IMR-90 (cell line): ENCODE measurements at regions not wholly inside any gene's neighbourhood (a gene's known extent, or its start where the extent isn't known, plus 50 kb on each side); places are given as distances from the start of the nearest gene placed in this dataset.

Experiments
- BHLHE40 ChIP-seq: fragments of 150-350 bp; IDR thresholded peaks from 2 replicates; pipeline ENCODE4 v1.6.1; 2016; ENCODE audit warnings: mild to moderate bottlenecking, low read depth, low read length
- CEBPB ChIP-seq: IDR thresholded peaks from 2 replicates; pipeline ENCODE4 v1.6.1; 2012; ENCODE audit warnings: low read depth, low read length, improper control_type of control experiment
- MAFK ChIP-seq: IDR thresholded peaks from 2 replicates; pipeline ENCODE4 v1.6.1; 2012; ENCODE audit warnings: low read depth, low read length, improper control_type of control experiment
- MAZ ChIP-seq: IDR thresholded peaks from 2 replicates; pipeline ENCODE4 v1.6.1; 2012; ENCODE audit warnings: low read depth, mild to moderate bottlenecking, low read length, improper control_type of control experiment, moderate library complexity, borderline replicate concordance
- POLR2A ChIP-seq: IDR thresholded peaks from 2 replicates; pipeline ENCODE4 v1.6.1; 2012; ENCODE audit warnings: mild to moderate bottlenecking, low read depth, low read length
- RAD21 ChIP-seq: IDR thresholded peaks from 2 replicates; pipeline ENCODE4 v1.6.1; 2012; ENCODE audit warnings: low read length, improper control_type of control experiment
- RCOR1 ChIP-seq: IDR thresholded peaks from 2 replicates; pipeline ENCODE4 v1.6.1; 2012; ENCODE audit warnings: mild to moderate bottlenecking, low read length, improper control_type of control experiment; ENCODE audit not compliant: insufficient replicate concordance
- RFX5 ChIP-seq: IDR thresholded peaks from 2 replicates; pipeline ENCODE4 v1.8.0; 2012; ENCODE audit warnings: low read depth, mild to moderate bottlenecking, low read length, moderate library complexity
- SMC3 ChIP-seq: fragments of 150-350 bp; IDR thresholded peaks from 2 replicates; pipeline ENCODE4 v1.6.1; 2016; ENCODE audit warnings: low read depth, mild to moderate bottlenecking, antibody characterized with exemption, low read length, moderate library complexity
- TF ChIP-seq, protein P1 (sequence below): conservative IDR thresholded peaks from 2 replicates; pipeline ENCODE4 v1.5.1; 2012; ENCODE audit warnings: mild to moderate bottlenecking, low read depth, low read length, improper control_type of control experiment
- TF ChIP-seq, protein P2 (sequence below): fragments of 150-350 bp; IDR thresholded peaks from 2 replicates; pipeline ENCODE4 v1.6.1; 2017; ENCODE audit warnings: mild to moderate bottlenecking, antibody characterized with exemption, low read length, low read depth
- TF ChIP-seq, protein P3 (sequence below): fragments of 150-350 bp; IDR thresholded peaks from 2 replicates; pipeline ENCODE4 v1.6.1; 2016; ENCODE audit warnings: low read depth, mild to moderate bottlenecking, low read length, moderate library complexity, borderline replicate concordance

DNA sequence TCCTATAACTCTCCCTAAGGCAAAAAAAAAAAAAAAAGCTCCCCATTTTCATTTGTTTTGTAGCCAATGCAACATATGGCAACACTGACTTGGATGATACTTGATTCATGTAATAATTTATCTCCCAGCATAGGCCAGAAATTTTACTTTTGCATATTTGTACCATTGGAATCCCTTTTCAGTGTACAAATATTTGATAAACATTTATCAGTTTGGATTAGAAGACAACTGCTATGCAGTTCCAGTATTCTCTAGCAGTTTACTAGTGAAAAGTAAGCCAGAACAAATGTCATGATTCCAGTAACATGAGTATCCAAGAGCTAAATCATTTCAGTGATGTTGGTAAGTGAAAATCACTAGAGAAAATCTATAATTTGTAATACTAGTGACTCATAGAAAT, 392.3 kb downstream of the CCER1 start:
- TF ChIP-seq, protein P1, sequence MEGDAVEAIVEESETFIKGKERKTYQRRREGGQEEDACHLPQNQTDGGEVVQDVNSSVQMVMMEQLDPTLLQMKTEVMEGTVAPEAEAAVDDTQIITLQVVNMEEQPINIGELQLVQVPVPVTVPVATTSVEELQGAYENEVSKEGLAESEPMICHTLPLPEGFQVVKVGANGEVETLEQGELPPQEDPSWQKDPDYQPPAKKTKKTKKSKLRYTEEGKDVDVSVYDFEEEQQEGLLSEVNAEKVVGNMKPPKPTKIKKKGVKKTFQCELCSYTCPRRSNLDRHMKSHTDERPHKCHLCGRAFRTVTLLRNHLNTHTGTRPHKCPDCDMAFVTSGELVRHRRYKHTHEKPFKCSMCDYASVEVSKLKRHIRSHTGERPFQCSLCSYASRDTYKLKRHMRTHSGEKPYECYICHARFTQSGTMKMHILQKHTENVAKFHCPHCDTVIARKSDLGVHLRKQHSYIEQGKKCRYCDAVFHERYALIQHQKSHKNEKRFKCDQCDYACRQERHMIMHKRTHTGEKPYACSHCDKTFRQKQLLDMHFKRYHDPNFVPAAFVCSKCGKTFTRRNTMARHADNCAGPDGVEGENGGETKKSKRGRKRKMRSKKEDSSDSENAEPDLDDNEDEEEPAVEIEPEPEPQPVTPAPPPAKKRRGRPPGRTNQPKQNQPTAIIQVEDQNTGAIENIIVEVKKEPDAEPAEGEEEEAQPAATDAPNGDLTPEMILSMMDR, result no peak
- TF ChIP-seq, protein P2, sequence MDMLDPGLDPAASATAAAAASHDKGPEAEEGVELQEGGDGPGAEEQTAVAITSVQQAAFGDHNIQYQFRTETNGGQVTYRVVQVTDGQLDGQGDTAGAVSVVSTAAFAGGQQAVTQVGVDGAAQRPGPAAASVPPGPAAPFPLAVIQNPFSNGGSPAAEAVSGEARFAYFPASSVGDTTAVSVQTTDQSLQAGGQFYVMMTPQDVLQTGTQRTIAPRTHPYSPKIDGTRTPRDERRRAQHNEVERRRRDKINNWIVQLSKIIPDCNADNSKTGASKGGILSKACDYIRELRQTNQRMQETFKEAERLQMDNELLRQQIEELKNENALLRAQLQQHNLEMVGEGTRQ, result no peak
- TF ChIP-seq MAFK, result no peak
- TF ChIP-seq POLR2A, result no peak
- no peak for TF ChIP-seq CEBPB
- TF ChIP-seq, protein P3, sequence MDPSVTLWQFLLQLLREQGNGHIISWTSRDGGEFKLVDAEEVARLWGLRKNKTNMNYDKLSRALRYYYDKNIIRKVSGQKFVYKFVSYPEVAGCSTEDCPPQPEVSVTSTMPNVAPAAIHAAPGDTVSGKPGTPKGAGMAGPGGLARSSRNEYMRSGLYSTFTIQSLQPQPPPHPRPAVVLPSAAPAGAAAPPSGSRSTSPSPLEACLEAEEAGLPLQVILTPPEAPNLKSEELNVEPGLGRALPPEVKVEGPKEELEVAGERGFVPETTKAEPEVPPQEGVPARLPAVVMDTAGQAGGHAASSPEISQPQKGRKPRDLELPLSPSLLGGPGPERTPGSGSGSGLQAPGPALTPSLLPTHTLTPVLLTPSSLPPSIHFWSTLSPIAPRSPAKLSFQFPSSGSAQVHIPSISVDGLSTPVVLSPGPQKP, result no peak
- TF ChIP-seq RCOR1, result no peak
- TF ChIP-seq RAD21, result no peak
- TF ChIP-seq BHLHE40, result no peak
- TF ChIP-seq MAZ, result no peak
- TF ChIP-seq RFX5, result no peak
- TF ChIP-seq SMC3, result no peak
